Thoracic aorta (tissue), 2 donors: ENCODE measurements at regions not wholly inside any gene's neighbourhood (a gene's known extent, or its start where the extent isn't known, plus 50 kb on each side); places are given as distances from the start of the nearest gene placed in this dataset.

Source experiments
- ATAC-seq: fragments of 150-250 bp; one replicate; pipeline ENCODE4 v1.8.0; 2017; ENCODE audit warnings: low read depth; ENCODE audit not compliant: insufficient number of reproducible peaks, low FRiP score
- DNase-seq: peaks from one replicate; pipeline ENCODE4 v3.0.0-alpha.2; 2020; ENCODE audit warnings: low spot score
- H3K27ac ChIP-seq, 2 donors: fragments of 200-600 bp; sonication (generic); 1 replicate in 1 of 2; 2 replicates in 1 of 2; pipeline ENCODE4 v1.5.1; 2016; ENCODE audit warnings: mild to moderate bottlenecking in 2 of 2, moderate library complexity in 2 of 2
- H3K27me3 ChIP-seq: fragments of 200-600 bp; sonication (generic); replicated peaks from 2 replicates; pipeline ENCODE4 v1.6.0; 2016; ENCODE audit warnings: mild to moderate bottlenecking; ENCODE audit not compliant: insufficient read depth
- H3K36me3 ChIP-seq: fragments of 200-600 bp; sonication (generic); one replicate; pipeline ENCODE4 v1.5.1; 2016
- H3K4me1 ChIP-seq, 2 donors: fragments of 200-600 bp; sonication (generic); 1 replicate in 1 of 2; 2 replicates in 1 of 2; pipeline versions ENCODE4 v1.5.1 to v1.6.0; 2016; ENCODE audit warnings: low read depth in 2 of 2, mild to moderate bottlenecking in 1 of 2; ENCODE audit not compliant: control insufficient read depth in 1 of 2
- H3K4me3 ChIP-seq: fragments of 200-600 bp; sonication (generic); 2 replicates; pipeline ENCODE4 v1.5.1; 2016; ENCODE audit warnings: mild to moderate bottlenecking
- H3K9me3 ChIP-seq: fragments of 200-600 bp; sonication (generic); 2 replicates; pipeline ENCODE4 v1.5.1; 2016
- TF ChIP-seq, protein P1 (sequence below): fragments of 200-600 bp; sonication (generic); IDR thresholded peaks from one replicate; pipeline ENCODE4 v1.5.1; 2019; ENCODE audit warnings: antibody characterized with exemption

DNA sequence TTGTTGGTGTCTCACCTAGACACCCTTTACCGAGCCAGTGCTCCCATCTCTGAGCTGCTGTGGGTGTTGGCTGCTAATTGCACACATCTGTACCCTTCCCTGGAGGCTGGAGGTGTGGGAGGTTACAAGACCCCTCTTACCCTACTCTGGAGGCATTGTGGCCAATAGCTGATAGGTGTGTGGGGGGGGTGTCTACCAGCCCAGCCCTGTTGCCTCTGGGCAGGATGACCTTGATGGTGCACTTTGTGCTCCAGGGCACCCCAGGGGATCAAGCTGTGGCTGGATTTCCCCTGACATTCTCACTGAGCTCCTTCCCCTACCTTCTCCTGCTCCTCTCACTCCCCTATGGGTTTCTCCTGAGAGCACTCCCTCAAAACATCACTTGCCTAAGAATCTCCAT lies 104.7 kb upstream of the ADPGK start:
- TF ChIP-seq, protein P1, sequence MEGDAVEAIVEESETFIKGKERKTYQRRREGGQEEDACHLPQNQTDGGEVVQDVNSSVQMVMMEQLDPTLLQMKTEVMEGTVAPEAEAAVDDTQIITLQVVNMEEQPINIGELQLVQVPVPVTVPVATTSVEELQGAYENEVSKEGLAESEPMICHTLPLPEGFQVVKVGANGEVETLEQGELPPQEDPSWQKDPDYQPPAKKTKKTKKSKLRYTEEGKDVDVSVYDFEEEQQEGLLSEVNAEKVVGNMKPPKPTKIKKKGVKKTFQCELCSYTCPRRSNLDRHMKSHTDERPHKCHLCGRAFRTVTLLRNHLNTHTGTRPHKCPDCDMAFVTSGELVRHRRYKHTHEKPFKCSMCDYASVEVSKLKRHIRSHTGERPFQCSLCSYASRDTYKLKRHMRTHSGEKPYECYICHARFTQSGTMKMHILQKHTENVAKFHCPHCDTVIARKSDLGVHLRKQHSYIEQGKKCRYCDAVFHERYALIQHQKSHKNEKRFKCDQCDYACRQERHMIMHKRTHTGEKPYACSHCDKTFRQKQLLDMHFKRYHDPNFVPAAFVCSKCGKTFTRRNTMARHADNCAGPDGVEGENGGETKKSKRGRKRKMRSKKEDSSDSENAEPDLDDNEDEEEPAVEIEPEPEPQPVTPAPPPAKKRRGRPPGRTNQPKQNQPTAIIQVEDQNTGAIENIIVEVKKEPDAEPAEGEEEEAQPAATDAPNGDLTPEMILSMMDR: no peak
- Histone ChIP-seq H3K27me3 (no peaks in the 10 kb centered on the region), H3K4me1 (no peaks in the 10 kb centered on the region), H3K9me3 (no peaks in the 10 kb centered on the region), H3K4me3 (no peak overlapping the region), H3K36me3 (no peaks in the 10 kb centered on the region), H3K27ac (no peak overlapping the region)
- DNase-seq (no peak), ATAC-seq (no peak)

DNA sequence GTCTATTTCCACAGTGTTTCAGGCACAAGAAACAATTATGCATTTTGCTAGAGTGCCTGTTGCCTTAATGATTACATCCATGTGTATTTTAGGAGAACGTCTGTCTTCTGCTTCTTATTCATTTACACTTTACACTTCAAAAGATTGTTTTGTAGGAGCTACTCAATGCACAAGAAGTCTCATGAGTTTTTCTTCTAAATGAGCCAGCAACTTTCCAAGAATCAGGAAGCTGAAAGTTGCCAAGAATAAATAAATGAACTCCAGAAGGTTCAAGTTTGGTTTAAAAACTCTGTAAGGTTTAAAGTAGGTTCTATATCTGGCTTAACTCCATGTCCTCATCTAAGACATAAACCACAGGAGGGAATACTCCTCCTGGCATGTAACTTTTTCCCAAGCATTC lies 103.8 kb upstream of the ADPGK start:
- TF ChIP-seq, protein P1: no peak
- H3K27ac ChIP-seq: no peak overlapping the region
- DNase-seq (no peak), ATAC-seq (no peak)
- H3K9me3 ChIP-seq: peaks cover 1% of the 10 kb centered on the region
- H3K4me3 ChIP-seq: no peak overlapping the region
- no peaks in the 10 kb centered on the region for H3K27me3 ChIP-seq
- H3K4me1 ChIP-seq: no peaks in the 10 kb centered on the region
- H3K36me3 ChIP-seq: no peaks in the 10 kb centered on the region

DNA sequence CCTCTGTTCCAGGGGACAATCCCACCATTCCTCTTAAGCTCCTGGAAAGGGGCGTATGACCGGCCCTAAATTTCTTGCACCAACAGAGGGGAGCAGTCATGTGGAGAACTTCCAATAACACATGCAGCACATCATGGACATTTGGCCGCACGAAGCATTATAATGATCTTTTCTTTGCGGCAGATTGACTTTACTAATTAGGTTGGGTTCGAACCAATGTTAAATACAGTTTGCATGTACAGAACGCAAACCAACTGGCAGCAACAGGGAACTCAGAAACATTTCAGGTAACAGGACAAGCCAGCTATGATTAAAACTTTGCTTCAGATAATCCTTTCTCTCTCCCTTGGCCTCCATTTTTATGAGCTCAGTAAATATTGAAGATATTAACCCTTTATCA lies 100.8 kb upstream of the ADPGK start:
- Histone ChIP-seq H3K27me3 (no peaks in the 10 kb centered on the region), H3K27ac (no peak overlapping the region), H3K9me3 (peaks cover 9% of the 10 kb centered on the region), H3K4me3 (no peak overlapping the region), H3K36me3 (no peaks in the 10 kb centered on the region), H3K4me1 (no peaks in the 10 kb centered on the region)
- DNase-seq: no peak
- no peak for ATAC-seq
- TF ChIP-seq, protein P1: no peak

DNA sequence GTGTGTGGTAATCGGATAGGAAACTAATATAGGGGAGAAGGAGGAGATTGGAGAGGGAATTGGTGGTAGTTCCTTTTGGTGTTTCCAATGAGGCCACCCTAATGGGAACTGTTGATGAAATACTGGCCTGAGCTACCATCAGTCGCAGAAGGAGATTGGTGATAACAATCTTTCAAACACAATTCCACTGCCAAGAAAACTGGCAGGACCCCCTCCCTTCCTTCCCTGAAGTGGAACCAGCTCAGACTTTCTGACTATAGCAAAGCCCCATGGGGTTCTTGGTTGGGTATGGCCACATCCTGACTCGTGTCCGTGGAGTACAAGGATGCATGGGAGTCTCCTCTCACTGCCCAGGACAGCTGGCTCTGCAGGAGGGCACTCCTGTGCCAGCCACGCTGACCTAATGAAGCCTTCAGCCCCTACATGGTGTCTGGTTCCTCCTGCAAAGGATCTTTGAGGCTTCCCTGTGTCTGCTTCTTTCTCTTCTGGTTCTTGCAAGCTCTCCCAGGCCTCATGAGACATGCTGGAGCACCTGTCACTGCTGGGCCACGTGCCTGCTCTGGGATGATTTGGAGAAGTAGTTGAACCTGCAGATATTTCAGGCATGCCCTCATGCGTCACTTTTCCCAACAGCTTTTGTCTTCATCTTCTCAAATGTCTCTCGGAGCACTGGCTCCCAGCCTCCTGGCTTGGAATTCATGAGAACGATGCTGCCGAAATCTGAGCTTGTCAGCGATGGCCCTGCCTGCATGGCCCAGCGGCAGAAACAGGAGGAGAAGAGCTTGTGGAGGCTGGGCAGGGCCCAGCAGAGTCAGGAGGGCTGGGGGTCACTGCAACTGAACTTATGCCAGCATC lies 90.0 kb upstream of the ADPGK start:
- H3K27ac ChIP-seq: no peak overlapping the region
- no peaks in the 10 kb centered on the region for H3K9me3 ChIP-seq
- peaks cover 7 to 11% of the 10 kb centered on the region in 2 donors for H3K4me1 ChIP-seq
- no peak overlapping the region for H3K4me3 ChIP-seq
- ATAC-seq: no peak
- no peaks in the 10 kb centered on the region for H3K27me3 ChIP-seq
- TF ChIP-seq, protein P1: no peak
- DNase-seq: no peak
- H3K36me3 ChIP-seq: no peaks in the 10 kb centered on the region

DNA sequence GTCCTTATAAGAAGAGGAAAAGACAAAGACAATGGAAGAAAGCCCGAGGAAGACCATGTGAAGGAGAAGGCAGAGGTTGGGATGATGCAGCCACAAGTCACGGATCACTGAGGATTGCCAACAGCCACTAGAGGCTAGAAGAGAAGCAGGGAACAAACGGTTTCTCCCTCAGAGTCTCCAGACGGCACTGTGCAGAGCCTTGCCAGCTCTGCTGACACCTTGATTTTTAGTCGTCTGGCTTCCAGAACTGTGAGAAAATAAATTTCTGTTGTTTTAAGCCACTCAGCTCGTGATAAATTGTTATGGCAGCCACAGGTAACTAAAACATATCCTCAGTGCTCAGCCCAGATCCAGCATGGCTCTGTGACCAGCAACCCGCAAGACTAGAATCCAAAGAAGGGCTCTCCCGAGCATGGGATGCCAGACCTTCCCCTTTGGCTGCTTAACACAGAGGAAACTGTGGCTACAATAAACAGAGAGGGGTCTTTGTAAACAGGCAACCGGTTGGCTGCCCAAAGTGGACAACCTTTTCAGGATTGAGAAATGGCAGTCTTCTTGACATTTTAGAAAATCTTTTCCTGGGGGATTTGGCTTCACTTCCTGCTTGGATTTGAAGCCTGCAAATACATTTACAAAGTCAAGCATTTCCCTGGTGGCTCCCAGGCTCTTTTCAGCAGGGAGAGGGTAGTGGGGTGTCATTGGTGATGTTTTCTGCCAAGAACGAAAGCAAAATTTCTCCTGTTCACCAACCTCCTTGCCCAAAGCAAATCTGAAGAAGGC lies 88.7 kb upstream of the ADPGK start:
- Histone ChIP-seq H3K27ac (no peak overlapping the region), H3K36me3 (no peaks in the 10 kb centered on the region), H3K4me3 (no peak overlapping the region), H3K4me1 (peaks cover 7 to 11% of the 10 kb centered on the region in 2 donors), H3K9me3 (no peaks in the 10 kb centered on the region), H3K27me3 (no peaks in the 10 kb centered on the region)
- TF ChIP-seq, protein P1: no peak
- ATAC-seq (no peak), DNase-seq (no peak)
